Esophagus squamous epithelium (tissue), 4 donors: ENCODE measurements at regions not wholly inside any gene's neighbourhood (a gene's known extent, or its start where the extent isn't known, plus 50 kb on each side); places are given as distances from the start of the nearest gene placed in this dataset.

Experiments used
- CTCF ChIP-seq, 6 experiments: fragments of 450-650 bp in 4 of 6; fragments of 200-600 bp in 2 of 6; sonication (generic) in 2 of 6; IDR thresholded peaks; one replicate each; pipeline ENCODE4 v1.5.1; 2016 to 2019; ENCODE audit warnings: antibody characterized with exemption in 6 of 6, mild to moderate bottlenecking in 4 of 6, moderate library complexity in 4 of 6
- POLR2A ChIP-seq, 4 donors: fragments of 450-650 bp; IDR thresholded peaks; one replicate each; pipeline ENCODE4 v1.6.1; 2017; ENCODE audit warnings: antibody characterized with exemption in 4 of 4, mild to moderate bottlenecking in 4 of 4, moderate library complexity in 3 of 4

- TF ChIP-seq CTCF (IDR thresholded peaks at IDR 0.05), result no peak
- TF ChIP-seq POLR2A (IDR thresholded peaks at IDR 0.05), result no peak
These were observed 1104.2 kb upstream of the TMPRSS15 start for GRCh38 chr21:19507682-19508260.
